GM21619 (cell line): ENCODE measurements at regions not wholly inside any gene's neighbourhood (a gene's known extent, or its start where the extent isn't known, plus 50 kb on each side); places are given as distances from the start of the nearest gene placed in this dataset.

ENCODE experiments used
- ATAC-seq: cut with Tn5 transposase; IDR thresholded peaks from one replicate; pipeline ENCODE4 v1.9.1; 2021; ENCODE audit not compliant: unreplicated experiment

DNA sequence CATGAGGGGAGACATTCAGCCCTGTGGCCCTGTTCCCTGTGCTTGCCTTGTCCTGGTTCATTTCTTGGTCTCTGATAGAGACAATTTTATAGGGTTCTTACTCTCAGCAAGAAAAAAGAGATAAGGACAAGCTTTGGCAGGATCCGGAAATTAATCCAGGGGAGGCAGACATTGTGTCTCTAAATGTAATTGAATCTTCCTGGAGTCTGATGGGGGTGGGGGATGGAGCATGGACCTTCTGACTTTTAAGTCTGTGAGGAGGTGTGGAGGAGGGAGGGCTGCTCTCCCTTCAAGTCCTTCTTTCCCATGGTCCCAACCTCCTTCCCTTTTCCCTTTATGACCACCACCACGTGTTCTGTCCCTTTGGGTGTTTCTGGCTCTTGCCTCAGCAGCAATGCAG is 512.7 kb downstream of the DHX35 start:
- ATAC-seq, result no peak

DNA sequence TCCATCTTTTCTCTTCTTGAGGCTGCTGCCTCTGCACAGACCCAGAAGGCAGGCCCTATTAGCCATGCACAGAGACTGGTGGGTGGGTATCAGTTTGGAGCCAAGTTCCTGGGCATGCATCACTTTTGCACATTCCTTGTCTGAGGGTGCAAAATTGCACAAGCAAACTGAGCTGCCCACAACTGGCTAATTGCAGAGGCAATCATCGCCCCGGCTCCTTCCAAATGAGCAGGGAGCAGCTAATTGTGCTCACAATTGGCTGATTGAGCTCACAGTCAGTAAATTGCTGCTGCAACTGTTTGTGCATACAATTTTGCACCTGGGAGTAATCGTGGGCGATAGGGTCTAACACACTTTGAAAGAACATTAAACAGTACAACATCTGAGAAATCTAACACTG is 511.4 kb downstream of the DHX35 start:
- ATAC-seq, result no peak

DNA sequence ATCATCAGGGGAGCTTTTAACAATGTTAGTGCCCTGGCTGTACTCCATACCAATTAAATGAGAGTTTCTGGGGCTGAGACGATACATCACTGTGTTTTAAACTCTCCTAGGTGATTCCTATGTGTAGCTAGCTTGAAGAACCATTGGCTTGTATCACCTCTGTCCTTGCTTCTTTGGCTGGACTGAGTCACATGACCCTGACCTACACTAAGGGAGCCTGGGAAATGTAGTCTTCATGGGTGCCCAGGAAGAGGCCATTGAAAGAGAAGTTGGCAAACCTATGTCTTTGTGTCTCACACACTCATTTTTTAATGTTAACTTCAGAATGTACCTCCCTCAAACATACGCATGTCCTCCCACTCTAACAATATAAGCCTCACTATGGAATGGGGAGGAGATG is 506.6 kb downstream of the DHX35 start:
- ATAC-seq, result no peak

DNA sequence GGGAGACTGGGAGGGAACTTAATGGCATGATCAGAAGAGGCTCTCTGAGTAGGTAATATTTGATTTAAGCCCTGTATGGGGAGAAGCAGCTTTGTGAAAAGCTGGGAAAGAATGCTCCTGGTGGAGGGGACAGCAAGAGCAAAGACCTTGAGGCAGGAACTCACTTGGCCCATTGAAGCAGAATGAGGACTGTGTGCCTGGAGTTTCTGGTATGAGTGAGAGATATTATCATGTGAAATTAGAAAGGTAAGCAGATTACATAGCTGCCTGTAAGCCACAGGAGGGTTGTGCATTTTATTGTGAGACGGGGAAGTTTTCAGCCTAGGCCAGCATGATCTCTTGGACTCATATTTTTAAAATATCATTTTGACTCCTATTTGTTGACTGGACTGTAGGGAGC is 502.1 kb downstream of the DHX35 start:
- ATAC-seq, result no peak

DNA sequence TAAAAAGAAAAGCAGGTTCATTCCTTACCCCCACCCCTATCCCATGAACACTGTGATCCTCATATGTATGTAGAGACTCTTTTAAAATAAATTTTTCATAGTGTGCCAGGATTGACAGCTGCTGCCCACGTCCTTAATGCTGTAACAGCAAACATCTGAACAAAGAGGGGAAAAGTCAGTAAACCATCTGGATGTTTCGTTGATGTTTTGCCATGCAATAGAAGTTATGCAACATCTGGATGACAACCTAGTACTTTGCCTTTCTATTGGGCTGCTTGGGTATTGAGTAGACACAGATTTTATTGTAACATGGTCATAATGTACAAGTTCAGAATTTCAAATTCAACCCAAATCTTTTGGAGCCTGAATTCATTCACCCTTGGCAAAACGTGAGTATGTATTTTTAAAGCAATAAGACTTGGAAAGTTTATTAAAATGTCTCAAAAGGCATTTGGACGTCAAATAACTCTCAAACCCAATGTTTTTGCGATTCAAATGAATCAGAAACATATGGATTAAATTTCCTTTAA is 500.3 kb downstream of the DHX35 start:
- ATAC-seq, result no peak

DNA sequence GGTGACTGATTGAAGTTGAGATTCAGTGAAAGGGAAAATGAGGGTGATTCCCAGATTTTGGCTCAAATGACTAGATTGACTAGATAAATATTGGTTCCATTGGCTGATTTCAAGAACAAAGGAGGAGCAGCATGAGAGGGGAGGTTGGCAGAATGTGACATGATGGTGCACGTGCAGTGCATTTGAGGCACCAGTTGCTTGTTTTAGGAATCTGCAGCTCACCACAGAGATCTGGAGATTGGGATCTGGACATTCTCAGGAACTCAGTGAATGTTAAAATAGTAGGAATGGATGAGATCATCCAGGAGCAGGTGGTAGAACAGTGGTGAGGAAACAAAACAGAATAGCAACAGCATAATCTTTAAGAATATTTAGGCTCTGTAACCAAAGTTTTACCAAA is 496.3 kb downstream of the DHX35 start:
- no peak for ATAC-seq

DNA sequence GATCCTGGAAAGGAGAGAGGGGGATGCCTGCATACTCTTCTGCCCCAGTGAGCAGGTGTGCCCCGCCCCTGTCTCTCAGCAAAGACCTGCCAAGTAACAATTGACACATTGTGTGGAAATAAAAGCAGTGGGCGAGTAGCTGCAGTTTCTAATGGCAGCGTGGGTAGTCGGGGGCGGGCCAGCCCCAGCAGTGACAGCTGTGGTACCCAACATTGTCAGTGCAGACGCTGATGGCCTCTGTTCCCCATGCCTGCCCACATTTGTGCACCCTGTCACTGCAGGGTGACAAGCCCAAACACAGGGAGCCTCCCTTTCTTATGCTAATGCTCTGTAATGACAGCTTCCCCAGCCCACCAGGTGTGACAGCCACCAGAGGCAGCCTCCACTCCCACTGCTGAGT is 491.7 kb downstream of the DHX35 start:
- ATAC-seq, result no peak

DNA sequence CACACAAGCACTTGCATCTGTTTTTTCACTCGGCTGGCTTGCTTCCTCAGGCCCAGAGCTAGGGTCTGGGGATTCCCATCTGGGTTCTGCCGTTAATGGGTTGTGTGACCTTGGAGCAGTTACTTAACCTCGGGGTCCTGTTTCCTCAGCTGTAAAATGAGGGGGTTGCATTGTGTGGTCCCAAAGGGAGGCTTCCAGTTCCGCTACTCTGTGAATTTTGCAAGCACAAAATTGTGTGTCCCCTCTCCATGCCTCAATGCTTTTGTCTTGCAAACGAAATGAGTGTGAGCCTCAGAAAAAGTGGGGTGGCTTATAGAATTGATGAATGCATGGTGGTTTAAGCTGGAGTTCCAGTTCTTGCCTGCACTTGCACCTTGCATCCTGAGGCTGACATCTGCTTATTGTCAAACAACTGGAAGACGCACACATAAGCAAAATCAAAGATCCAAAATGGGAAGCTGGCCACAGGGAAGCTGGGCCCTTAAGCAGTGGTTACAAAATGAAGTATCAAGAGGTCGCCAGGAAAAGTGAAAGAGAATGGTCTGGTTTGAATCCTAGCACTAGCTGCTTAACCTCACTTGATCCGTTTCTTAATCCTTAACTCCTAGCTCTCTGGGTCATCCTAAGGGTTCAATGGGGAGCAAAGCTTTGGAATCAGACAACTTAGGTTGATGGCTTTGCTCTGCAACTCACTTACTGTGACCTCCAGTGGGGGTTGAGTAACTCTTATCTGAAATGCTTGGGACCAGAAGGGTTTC is 490.6 kb downstream of the DHX35 start:
- ATAC-seq, result no peak

DNA sequence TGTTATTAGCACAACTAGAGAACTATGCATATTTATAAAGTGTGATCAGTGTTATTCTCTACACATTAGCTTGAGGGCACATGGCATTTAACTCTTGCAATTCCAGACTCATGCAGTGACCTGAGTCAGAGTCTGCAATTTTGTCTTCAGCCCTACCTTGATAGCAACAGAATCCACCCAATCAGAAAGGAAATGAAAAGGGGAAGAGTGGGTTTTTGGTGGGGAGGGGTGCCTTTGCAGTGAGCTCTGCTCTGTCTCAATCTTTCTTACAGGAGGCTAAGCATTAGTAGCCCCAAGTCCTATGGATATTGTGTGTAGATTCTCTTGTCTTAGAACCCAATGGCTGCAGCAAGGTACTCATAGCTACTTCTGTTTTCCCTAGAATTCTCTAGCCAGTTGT is 489.2 kb downstream of the DHX35 start:
- no peak for ATAC-seq

DNA sequence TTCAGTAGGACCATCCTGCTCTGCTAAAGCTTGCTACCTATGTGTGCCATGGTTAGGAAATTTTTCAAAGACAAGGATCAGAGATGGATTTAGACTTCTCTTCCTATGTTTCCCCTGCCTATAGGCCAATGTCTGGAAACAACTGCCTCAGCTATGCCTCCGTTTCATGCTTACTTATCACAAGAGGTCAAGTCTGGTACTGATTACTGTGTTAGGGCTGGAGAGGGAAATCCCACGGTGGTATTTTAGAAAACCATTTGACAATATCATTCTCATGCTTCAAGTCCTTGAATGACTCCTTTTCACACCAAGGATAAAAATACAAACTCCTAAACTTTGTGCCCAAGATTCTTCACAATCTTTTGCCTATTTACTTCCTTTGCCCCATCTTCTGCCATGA is 484.3 kb downstream of the DHX35 start:
- ATAC-seq, result no peak

DNA sequence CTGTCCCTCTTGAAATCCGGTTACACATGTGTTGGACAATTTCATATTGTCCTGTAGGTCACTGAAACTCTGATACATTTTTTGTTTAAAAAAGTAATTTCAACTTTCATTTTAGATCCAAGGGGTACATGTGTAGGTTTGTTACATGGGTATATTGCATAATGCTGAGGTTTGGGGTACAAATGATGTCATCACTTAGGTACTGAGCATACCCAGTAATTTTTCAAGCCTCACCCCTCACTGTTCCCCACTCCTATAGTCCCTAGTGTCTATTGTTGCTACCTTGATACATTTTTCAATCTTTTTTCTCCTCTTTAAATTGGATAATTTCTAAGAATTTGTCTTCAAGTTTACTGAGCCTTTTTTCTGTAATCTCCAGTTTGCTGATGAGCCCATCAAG is 483.0 kb downstream of the DHX35 start:
- no peak for ATAC-seq

DNA sequence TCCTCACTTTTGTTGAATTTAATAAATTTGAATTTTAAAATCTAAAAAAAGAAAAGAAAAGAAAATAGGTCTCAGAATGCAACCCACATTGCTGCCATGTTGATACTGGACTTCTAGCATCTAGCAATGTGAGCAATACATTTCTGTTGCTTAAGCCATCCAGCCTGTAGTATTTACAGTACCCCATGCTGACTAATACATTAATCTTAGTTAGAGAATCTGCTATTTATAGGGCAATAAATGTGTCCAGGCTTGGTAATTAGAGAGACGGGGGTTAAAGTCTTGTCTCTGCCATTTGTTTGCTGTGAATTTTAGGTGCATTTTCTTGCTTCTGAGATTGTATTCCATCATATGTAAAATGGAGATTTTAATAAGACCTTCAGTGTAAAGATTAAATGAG is 471.3 kb downstream of the DHX35 start:
- ATAC-seq, result no peak

DNA sequence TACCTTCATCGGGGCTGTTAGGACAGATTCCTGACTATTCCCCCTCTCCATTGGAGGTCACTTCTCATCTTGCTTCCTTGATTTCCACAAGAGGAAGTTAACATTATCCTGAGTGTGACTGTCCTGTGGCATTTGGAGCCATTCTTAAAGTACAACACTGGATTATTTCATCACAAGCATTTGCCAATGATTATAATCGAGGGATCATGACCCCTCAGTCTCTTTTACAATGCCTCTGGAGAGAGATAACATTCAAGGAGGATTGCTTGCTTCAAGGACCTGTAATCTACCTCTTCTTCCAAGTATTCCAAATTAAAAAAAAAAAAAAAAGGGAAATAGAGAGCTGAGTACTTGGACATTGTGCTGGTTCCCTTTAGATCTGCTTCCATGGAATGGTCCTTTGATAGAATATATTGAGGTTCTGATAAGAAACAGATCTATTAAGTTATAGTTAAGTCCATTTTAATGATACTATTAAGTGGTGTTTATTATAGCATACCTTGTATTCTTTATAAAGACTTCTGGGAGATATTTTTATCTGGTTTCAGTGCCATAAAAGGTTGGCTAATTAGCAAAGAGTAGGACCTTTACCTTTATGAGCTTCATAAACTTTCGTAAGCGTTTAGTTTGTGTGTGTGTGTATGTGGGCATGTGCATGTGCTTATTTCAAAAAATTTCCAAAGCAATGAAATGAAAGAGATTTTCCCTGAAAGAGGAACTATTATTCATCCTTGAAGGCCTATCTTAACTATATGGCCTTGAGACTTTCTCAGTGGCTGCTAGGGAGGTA is 469.1 kb downstream of the DHX35 start:
- ATAC-seq, result no peak

DNA sequence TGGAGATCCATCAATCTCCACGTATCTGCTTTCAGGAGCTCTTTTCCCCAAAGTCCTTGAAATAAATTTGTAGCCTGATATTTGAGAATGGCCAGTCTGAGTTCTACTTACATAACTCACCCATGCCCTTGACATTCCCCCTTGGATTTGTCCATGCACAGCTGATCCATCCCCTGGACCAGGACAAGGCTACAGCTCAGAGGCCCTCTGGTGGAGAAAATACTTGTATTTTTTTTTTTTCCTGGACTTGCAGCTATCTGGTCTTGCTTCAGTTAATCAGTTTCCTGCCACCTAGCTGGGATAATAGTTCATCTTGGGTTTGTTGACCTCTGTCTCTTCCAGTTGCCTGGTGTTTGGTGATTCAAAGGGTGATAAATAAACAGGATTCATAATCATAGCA is 467.6 kb downstream of the DHX35 start:
- ATAC-seq, result no peak

DNA sequence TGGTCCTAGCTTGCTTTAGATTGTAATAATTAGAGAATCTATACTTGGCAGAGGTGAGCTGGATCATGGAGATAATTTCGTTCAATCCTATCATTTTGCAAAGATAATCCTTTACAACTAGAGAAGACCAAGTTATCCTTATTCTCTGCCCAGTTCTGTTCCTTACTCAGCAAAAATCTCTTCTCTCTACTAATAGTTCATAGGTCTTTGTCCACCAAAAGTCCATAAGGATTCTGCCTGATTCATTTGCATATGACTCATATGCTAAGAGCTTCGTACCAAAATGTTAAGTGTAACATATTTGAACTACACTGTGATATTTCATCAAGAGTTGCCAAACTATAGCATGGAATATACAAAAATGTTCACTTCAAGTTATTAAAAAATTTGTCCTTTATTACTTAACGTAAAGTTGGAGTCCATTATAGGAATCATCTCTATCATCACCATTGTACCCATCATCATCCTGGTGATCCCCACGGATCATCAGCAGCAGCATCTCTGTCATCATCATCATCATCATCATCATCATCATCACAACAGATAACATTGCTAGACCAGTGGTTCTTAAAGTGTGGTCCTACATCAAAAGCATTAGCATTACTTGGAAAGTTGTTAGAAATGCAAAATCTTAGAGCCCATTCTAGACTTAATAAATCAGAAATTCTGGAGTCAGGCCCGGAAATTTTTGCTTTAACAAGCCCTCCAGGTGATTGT is 463.0 kb downstream of the DHX35 start:
- no peak for ATAC-seq

DNA sequence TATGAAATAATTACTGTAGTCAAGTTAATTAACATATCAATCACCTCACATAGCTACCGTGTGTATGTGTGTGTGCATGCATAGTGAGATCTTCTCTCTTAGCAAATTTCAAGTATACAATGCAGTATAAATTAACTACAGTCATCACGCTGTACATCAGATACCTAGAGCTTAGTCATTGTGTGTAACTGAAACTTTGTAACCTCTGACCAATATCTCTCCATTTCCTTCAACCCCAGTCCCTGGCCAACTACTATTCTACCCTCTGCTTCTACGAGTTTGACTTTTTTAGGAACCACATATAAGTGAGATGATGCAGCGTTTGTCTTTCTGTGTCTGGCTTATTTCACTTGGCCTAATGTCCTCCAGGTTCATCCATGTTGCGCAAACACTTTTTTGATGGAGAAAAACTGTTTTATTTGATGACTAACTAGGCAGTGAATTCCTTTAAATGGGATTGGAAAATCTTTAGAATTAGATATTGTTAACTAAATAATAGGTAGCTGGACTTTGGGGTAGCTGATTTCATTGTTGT is 459.5 kb downstream of the DHX35 start:
- no peak for ATAC-seq

DNA sequence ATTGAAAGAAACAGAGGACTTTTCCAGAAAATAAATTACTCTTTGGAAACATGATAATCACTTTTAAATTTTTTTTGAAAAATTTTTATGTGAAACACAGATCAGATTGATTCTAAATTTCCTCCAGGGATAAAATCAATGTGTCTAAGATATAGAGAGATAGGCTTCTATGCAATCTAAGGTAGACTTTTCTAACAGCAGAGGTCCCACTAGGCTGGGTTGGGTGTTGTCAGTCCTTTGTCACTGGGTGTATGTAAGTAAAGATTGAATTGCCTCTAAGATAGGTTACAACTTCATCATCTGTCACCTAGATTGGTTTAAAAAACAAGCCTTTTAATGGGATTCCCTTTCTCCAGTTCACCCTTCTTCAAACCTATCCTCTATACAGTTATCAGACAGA is 449.9 kb downstream of the DHX35 start:
- ATAC-seq, result no peak

DNA sequence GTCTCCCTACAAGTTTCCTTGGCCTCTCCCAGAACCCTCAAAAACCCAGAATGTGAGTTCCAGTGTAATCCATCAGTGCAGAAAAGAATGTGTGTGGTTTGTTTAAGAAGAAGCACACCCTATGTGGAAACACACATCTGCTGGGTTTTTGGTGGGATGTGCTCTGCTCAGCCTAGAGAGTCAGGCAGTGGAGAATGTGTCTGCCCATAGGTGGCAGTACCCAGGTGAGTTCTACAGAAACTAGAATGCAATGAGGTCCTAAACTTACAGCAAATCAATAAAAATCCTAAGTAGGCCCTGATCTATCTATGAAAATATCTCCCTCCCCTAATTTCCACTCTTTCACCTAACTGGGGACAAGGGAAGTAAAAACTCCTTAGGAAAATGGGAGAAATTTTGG is 437.3 kb downstream of the DHX35 start:
- no peak for ATAC-seq

DNA sequence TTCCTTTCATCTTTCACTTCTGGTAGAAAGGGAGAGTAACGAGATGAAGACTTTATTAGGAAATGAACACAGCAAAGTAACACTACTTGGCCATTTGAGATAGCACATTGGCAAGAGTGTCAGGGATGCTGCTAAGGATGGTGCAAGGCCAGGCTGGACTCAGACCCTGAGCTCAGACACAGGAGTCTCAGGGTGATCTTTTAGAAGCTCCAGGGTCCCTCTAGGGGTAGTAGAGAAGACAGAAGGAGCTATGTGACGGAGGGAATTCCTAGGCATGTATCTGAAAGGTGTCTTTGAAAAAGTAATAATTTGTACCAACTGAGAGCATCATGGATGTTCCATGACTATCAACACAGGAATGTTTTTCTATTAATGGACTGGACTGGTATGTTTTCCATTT is 436.5 kb downstream of the DHX35 start:
- no peak for ATAC-seq

DNA sequence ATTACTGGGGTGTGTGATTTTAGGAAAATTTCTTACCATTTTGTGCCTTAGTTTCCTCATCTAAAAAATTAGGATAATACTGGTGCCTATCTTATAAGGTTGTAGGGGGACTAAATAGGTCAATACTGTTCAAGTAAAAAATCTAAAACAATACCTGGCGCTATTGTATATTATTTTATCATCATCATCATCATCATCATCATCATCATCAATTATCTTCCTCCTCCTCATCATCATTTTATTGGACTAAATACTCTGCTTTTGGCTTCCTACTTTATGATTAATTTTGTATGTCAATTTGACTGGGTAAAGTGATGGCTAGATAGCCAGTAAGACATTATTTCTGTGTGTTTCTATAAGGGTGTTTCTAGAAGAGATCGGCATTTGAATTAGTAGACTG is 435.5 kb downstream of the DHX35 start:
- ATAC-seq, result no peak

DNA sequence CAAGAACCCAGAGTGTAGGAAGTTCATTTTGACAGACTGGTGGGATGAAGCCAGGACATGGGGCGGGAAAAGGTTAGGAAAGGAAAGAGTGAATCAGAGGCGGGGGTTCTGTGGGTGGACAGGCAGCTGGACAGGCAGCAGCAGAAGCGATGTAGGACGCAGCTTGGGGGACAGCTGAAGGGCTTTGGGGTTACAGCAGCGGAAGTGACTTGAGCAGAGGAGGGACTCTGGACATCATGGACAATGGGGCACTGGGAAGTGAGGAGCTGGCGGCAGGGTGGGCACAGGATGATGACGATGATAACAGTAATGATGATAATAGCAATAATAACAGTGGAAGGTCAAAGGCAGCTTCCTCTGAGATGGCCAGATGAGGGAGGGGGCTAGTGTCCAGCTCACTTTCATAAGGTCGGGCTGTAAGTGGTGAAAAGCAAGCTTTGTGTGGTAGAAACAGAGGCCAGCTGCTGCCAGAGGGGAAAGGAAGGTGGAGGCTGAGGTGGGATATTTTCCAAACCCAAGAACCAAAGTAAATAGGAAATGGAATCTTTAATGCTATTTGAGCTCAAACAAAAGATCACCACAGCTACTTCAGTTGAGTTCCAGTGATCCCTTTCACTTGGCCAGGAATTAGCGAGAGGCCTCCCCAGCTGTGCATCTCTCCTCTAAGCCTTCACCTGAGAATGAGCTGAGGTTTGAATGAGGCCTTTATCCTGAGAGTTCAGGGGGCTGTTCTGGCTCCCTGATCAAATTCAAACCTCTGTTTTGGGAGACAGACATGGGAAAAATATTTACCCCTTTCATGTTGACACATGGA is 433.5 kb downstream of the DHX35 start:
- ATAC-seq, result no peak
